IMR-90 (cell line): ENCODE measurements at regions not wholly inside any gene's neighbourhood (a gene's known extent, or its start where the extent isn't known, plus 50 kb on each side); places are given as distances from the start of the nearest gene placed in this dataset.

Experiments used
- ATAC-seq: fragments of 200-7000 bp; cut with Tn5 transposase; 2 replicates; pipeline ENCODE4 v1.9.1; 2020; ENCODE audit warnings: low read depth, mild to moderate bottlenecking, moderate library complexity
- BruUV-seq: library from RNA; stranded (reverse); fragments of 400-500 nt; replicated peaks from 2 replicates; lab custom pipeline; 2021; lab: Mats Ljungman, UMichigan
- CTCF ChIA-PET: fragments of 300-600 bp; formaldehyde crosslinking; extraction: SDS; loops from one replicate; lab custom pipeline; 2021; ENCODE audit warnings: antibody characterized with exemption; lab: Yijun Ruan, JAX
- POLR2A ChIA-PET: fragments of 300-600 bp; sonication (Branson Sonifier 250); formaldehyde crosslinking; loops from one replicate; lab custom pipeline; 2022; ENCODE audit warnings: antibody characterized with exemption; ENCODE audit not compliant: unreplicated experiment; lab: Charles Lee
- DNase-seq: peaks from one replicate; pipeline ENCODE4 v3.0.0; 2013
- H2AFZ ChIP-seq: replicated peaks from 2 replicates; pipeline ENCODE3; 2013; ENCODE audit warnings: low read length, mild to moderate bottlenecking; ENCODE audit not compliant: poor library complexity
- H2AK5ac ChIP-seq: 2 replicates; pipeline ENCODE4 v1.6.1; 2013; ENCODE audit warnings: low read depth, low read length, inconsistent platforms
- H2AK9ac ChIP-seq: replicated peaks from 2 replicates; pipeline ENCODE3; 2013; ENCODE audit warnings: mild to moderate bottlenecking, low read depth, low read length, moderate library complexity; ENCODE audit not compliant: poor library complexity
- H2BK120ac ChIP-seq: 2 replicates; pipeline ENCODE4 v1.6.1; 2013; ENCODE audit warnings: low read depth, low read length, inconsistent platforms
- H2BK15ac ChIP-seq: 3 replicates; pipeline ENCODE4 v1.6.1; 2013; ENCODE audit warnings: low read depth, low read length, inconsistent platforms
- H2BK20ac ChIP-seq: 2 replicates; pipeline ENCODE4 v1.6.1; 2013; ENCODE audit warnings: low read depth, mild to moderate bottlenecking, inconsistent platforms, low read length, moderate library complexity
- H2BK5ac ChIP-seq: 2 replicates; pipeline ENCODE4 v1.6.1; 2013; ENCODE audit warnings: mild to moderate bottlenecking, low read depth, low read length, inconsistent platforms; ENCODE audit not compliant: poor library complexity, severe bottlenecking
- H3K14ac ChIP-seq: replicated peaks from 2 replicates; pipeline ENCODE4 v1.6.1; 2013; ENCODE audit warnings: low read depth, low read length, inconsistent platforms
- H3K18ac ChIP-seq: 2 replicates; pipeline ENCODE4 v1.6.1; 2013; ENCODE audit warnings: low read depth, low read length, control low read depth
- H3K23ac ChIP-seq: 2 replicates; pipeline ENCODE4 v1.6.1; 2013; ENCODE audit warnings: low read depth, low read length, inconsistent platforms
- H3K27ac ChIP-seq: 2 replicates; pipeline ENCODE4 v1.5.1; 2013; ENCODE audit warnings: mild to moderate bottlenecking, control low read depth, low read length; ENCODE audit not compliant: insufficient read depth
- H3K27me3 ChIP-seq: 2 replicates; pipeline ENCODE4 v1.6.1; 2013; ENCODE audit warnings: low read length; ENCODE audit not compliant: control insufficient read depth, insufficient read depth
- H3K36me3 ChIP-seq: 2 replicates; pipeline ENCODE4 v1.6.1; 2013; ENCODE audit warnings: low read length, mixed read lengths; ENCODE audit not compliant: control insufficient read depth, insufficient read depth
- H3K4ac ChIP-seq: 2 replicates; pipeline ENCODE4 v1.6.1; 2013; ENCODE audit warnings: low read depth, low read length, inconsistent platforms
- H3K4me1 ChIP-seq: 2 replicates; pipeline ENCODE4 v1.6.1; 2013; ENCODE audit warnings: low read length, mixed read lengths; ENCODE audit not compliant: control insufficient read depth, insufficient read depth
- H3K4me2 ChIP-seq: 2 replicates; pipeline ENCODE4 v1.6.1; 2013; ENCODE audit warnings: low read depth, mild to moderate bottlenecking, control low read depth, low read length, moderate library complexity
- H3K4me3 ChIP-seq: 2 replicates; pipeline ENCODE4 v1.5.1; 2013; ENCODE audit warnings: low read depth, mild to moderate bottlenecking, control low read depth, low read length, moderate library complexity; ENCODE audit not compliant: insufficient read depth
- H3K56ac ChIP-seq: 2 replicates; pipeline ENCODE4 v1.6.1; 2013; ENCODE audit warnings: low read length, inconsistent platforms; ENCODE audit not compliant: insufficient read depth; ENCODE audit errors: extremely low read depth
- H3K79me1 ChIP-seq, 2 experiments: 2 replicates each; pipeline ENCODE4 v1.6.1; 2013; ENCODE audit warnings: low read length in 2 of 2, inconsistent platforms in 1 of 2, low read depth in 1 of 2
- H3K9ac ChIP-seq: 2 replicates; pipeline ENCODE4 v1.6.1; 2013; ENCODE audit warnings: low read depth, low read length, control low read depth
- H3K9me1 ChIP-seq: 2 replicates; pipeline ENCODE4 v1.6.1; 2013; ENCODE audit warnings: low read length, inconsistent platforms; ENCODE audit not compliant: insufficient read depth
- H3K9me3 ChIP-seq: 2 replicates; pipeline ENCODE4 v1.6.1; 2013; ENCODE audit warnings: low read length; ENCODE audit not compliant: control insufficient read depth, insufficient read depth
- H4K20me1 ChIP-seq: 2 replicates; pipeline ENCODE4 v1.6.1; 2013; ENCODE audit warnings: low read length, inconsistent platforms; ENCODE audit not compliant: insufficient read depth
- H4K5ac ChIP-seq: 2 replicates; pipeline ENCODE4 v1.6.1; 2013; ENCODE audit warnings: mild to moderate bottlenecking, low read depth, low read length, control low read depth
- H4K8ac ChIP-seq, 2 experiments: 2 replicates each; pipeline ENCODE4 v1.6.1; 2013; ENCODE audit warnings: low read depth in 2 of 2, low read length in 2 of 2, control low read depth in 1 of 2, inconsistent platforms in 1 of 2
- H4K91ac ChIP-seq: 2 replicates; pipeline ENCODE4 v1.6.1; 2013; ENCODE audit warnings: low read depth, low read length, inconsistent platforms; ENCODE audit not compliant: insufficient read depth
- CEBPB ChIP-seq: IDR thresholded peaks from 2 replicates; pipeline ENCODE4 v1.6.1; 2012; ENCODE audit warnings: low read depth, low read length, improper control_type of control experiment
- CHD1 ChIP-seq: IDR thresholded peaks from 2 replicates; pipeline ENCODE4 v1.6.1; 2012; ENCODE audit warnings: low read depth, low read length, improper control_type of control experiment
- FOS ChIP-seq: fragments of 150-350 bp; IDR thresholded peaks from 2 replicates; pipeline ENCODE4 v1.6.1; 2016; ENCODE audit warnings: low read depth, low read length
- MAFK ChIP-seq: IDR thresholded peaks from 2 replicates; pipeline ENCODE4 v1.6.1; 2012; ENCODE audit warnings: low read depth, low read length, improper control_type of control experiment
- MXI1 ChIP-seq: IDR thresholded peaks from 2 replicates; pipeline ENCODE4 v1.6.1; 2012; ENCODE audit warnings: low read depth, mild to moderate bottlenecking, low read length, moderate library complexity, borderline replicate concordance
- SMC3 ChIP-seq: fragments of 150-350 bp; IDR thresholded peaks from 2 replicates; pipeline ENCODE4 v1.6.1; 2016; ENCODE audit warnings: low read depth, mild to moderate bottlenecking, antibody characterized with exemption, low read length, moderate library complexity
- WGBS, 2 experiments: methylation state at CpG; one replicate each; pipeline versions ENCODE4 v1.1.5 to v1.1.7; 2013; ENCODE audit warnings: missing lambda C conversion rate in 2 of 2; ENCODE audit not compliant: insufficient read length in 1 of 2; ENCODE audit errors: extremely low coverage in 2 of 2; 5-methylcytosine and 5-hydroxymethylcytosine counted together
- dilution Hi-C: fragments of 300-500 bp; cut with HindIII; formaldehyde crosslinking; loops from one replicate; pipeline ENCODE4 v1.14.3; 2018; ENCODE audit warnings: low sequenced_read_pairs; ENCODE audit not compliant: unreplicated experiment
- in situ Hi-C: fragments of 300-500 bp; cut with MboI; formaldehyde crosslinking; loops from 3 replicates; pipeline ENCODE4 v1.14.3; 2019; ENCODE audit warnings: low sequenced_read_pairs, inconsistent platforms, mixed read lengths
- intact Hi-C: fragments of 100-400 bp; cut with micrococcal nuclease; formaldehyde crosslinking; loops from 2 replicates; pipeline ENCODE4 v1.10.0; 2022

DNA sequence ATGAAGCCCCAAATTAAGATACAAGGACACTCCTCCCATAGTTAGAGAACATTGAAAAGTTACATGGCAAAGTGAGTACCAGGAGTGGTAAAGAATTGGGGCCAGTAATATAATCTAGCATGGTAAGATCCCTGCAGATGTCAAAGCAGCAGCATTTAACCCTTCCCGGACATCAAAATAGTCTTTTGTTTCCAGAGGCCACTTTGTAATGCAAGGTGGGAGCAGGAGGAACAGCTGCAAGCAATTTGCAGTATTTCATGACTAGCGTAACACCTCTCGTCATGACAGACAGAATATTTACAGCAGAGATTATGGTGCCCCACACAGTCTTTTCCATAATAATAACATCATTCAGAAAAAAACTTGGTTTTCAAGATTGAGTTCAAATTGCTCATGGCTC is 123.2 kb upstream of the VGLL2 start:
- no peak overlapping the region for H2BK20ac ChIP-seq
- no peak overlapping the region for H3K23ac ChIP-seq
- ChIA-PET CTCF (no interaction called here), POLR2A (no interaction called here)
- H3K9me1 ChIP-seq, result no peaks in the 10 kb centered on the region
- H3K9ac ChIP-seq, result no peak overlapping the region
- H4K91ac ChIP-seq, result no peak overlapping the region
- intact Hi-C loops (no loop called here), in situ Hi-C loops (no loop called here), dilution Hi-C loops (no loop called here)
- H3K27me3 ChIP-seq, result no peaks in the 10 kb centered on the region
- no peak overlapping the region for H3K27ac ChIP-seq
- no TSS peak for BruUV-seq
- TF ChIP-seq MXI1 (no peak), SMC3 (no peak), CEBPB (no peak), FOS (no peak), CHD1 (no peak), MAFK (no peak)
- no peaks in the 10 kb centered on the region for H3K4me1 ChIP-seq
- H2BK120ac ChIP-seq, result no peak overlapping the region
- no peaks in the 10 kb centered on the region for H3K36me3 ChIP-seq
- H2AK9ac ChIP-seq, result no peak overlapping the region
- no CpG with 5 or more reads among the region's 3 CpGs for WGBS, 2 experiments
- no peak overlapping the region for H3K18ac ChIP-seq
- H2BK5ac ChIP-seq, result no peak overlapping the region
- no peak overlapping the region for H3K14ac ChIP-seq
- no peak overlapping the region for H3K56ac ChIP-seq
- H3K4ac ChIP-seq, result no peak overlapping the region
- no peak overlapping the region for H3K4me2 ChIP-seq
- no peak overlapping the region for H4K8ac ChIP-seq
- H2BK15ac ChIP-seq, result no peak overlapping the region
- H2AFZ ChIP-seq, result no peak overlapping the region
- no peaks in the 10 kb centered on the region for H3K79me1 ChIP-seq
- no peak overlapping the region for H3K4me3 ChIP-seq
- H4K20me1 ChIP-seq, result no peaks in the 10 kb centered on the region
- ATAC-seq, result no peak
- peaks cover 8% of the 10 kb centered on the region for H3K9me3 ChIP-seq
- H4K5ac ChIP-seq, result no peak overlapping the region
- no peak for DNase-seq
- H2AK5ac ChIP-seq, result no peak overlapping the region
